Panc1 (cell line): ENCODE measurements at regions not wholly inside any gene's neighbourhood (a gene's known extent, or its start where the extent isn't known, plus 50 kb on each side); places are given as distances from the start of the nearest gene placed in this dataset.

ENCODE experiments used
- CTCF ChIP-seq: fragments of 450-650 bp; IDR thresholded peaks from 2 replicates; pipeline ENCODE4 v1.5.1; 2017; ENCODE audit warnings: mild to moderate bottlenecking
- REST ChIP-seq, 2 experiments: IDR thresholded peaks; 2 replicates each; pipeline ENCODE4 v1.6.1; 2011 to 2012; ENCODE audit warnings: low read depth in 2 of 2, control low read depth in 1 of 2, low read length in 1 of 2, mild to moderate bottlenecking in 1 of 2, moderate library complexity in 1 of 2; ENCODE audit not compliant: insufficient read depth in 1 of 2

- TF ChIP-seq CTCF: no peak
- no peak for TF ChIP-seq REST (IDR thresholded peaks at IDR 0.05; ENCODE audit: insufficient read depth in 1 of 2, low read depth in 2 of 2, low read length in 1 of 2)
Measured at GRCh38 chr13:109336730-109337129, 449.7 kb downstream of the IRS2 start.
